ENCODE measurements at regions not wholly inside any gene's neighbourhood (a gene's known extent, or its start where the extent isn't known, plus 50 kb on each side); places are given as distances from the start of the nearest gene placed in this dataset.

DNA sequence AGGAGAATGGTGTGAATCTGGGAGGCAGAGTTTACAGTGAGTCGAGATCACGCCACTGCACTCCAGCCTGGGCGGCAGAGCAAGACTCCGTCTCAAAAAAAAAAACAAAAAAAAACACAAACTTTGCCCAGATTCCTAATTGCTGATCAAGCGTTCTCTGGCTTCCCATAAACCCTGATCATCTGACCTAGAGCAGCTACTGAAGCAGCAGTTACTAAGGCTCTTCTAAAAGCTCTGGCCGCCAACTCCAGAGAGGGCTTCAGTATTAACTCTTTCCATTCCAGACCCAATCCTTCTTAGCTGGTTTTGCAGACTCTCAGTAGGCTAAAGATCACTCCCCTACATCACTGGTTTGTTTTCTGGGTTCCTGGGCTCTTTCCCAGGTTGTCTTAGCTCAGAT, 201.6 kb downstream of the IGSF11 start:
- Mint-ChIP-seq H3K4me1 (ENCODE audit: low read depth) (no peaks in the 10 kb centered on the region), H3K4me3 (no peak overlapping the region), H3K27ac (no peak overlapping the region), H3K36me3 (ENCODE audit: low read depth) (no peaks in the 10 kb centered on the region), H3K27me3 (peaks cover 34% of the 10 kb centered on the region), H3K9me3 (peaks cover 4% of the 10 kb centered on the region)
- no peaks in the 10 kb centered on the region for H3K9me3 ChIP-seq (ENCODE audit: control insufficient read depth in 1 of 2, insufficient read depth in 1 of 2, low read length in 2 of 2)
- DNase-seq = no peak
- H3K27ac ChIP-seq (ENCODE audit: low read depth in 1 of 2, low read length in 2 of 2) = no peak overlapping the region
- CTCF ChIA-PET = no interaction called here
- H3K4me1 ChIP-seq (ENCODE audit: insufficient read depth, low read length) = no peaks in the 10 kb centered on the region
- TF ChIP-seq, protein P1, sequence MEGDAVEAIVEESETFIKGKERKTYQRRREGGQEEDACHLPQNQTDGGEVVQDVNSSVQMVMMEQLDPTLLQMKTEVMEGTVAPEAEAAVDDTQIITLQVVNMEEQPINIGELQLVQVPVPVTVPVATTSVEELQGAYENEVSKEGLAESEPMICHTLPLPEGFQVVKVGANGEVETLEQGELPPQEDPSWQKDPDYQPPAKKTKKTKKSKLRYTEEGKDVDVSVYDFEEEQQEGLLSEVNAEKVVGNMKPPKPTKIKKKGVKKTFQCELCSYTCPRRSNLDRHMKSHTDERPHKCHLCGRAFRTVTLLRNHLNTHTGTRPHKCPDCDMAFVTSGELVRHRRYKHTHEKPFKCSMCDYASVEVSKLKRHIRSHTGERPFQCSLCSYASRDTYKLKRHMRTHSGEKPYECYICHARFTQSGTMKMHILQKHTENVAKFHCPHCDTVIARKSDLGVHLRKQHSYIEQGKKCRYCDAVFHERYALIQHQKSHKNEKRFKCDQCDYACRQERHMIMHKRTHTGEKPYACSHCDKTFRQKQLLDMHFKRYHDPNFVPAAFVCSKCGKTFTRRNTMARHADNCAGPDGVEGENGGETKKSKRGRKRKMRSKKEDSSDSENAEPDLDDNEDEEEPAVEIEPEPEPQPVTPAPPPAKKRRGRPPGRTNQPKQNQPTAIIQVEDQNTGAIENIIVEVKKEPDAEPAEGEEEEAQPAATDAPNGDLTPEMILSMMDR (IDR thresholded peaks at IDR 0.05) = no peak
- intact Hi-C loops (cut with DNase I, micrococcal nuclease) = no loop called here
- H3K27me3 ChIP-seq (ENCODE audit: control insufficient read depth in 1 of 2, insufficient read depth in 2 of 2, low read length in 2 of 2) = peaks cover 2 to 4% of the 10 kb centered on the region in 2 experiments
- no peaks in the 10 kb centered on the region for H3K36me3 ChIP-seq (ENCODE audit: insufficient read depth, low read length)
- H3K4me3 ChIP-seq (ENCODE audit: low read length) = no peak overlapping the region
- POLR2A ChIA-PET = no interaction called here
- ATAC-seq (ENCODE audit: poor library complexity) = no peak

DNA sequence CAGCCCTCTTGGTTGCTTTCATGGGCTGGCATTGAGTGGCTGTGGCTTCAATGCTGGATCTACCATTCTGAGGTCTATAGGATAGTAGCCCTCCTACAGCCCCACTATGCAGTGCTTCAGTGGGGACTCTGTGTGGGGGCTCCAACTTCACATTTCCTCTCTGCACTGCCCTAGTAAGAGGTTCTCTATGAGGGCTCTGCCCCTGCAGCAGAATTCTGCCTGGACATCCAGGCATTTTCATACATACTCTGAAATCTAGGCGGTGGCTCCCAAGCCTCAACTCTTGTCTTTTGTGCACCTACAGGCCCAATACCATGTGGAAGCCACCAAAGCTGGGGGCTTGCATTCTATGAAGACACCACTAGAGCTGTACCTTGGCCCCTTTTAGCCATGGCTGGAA, 195.8 kb downstream of the IGSF11 start:
- Mint-ChIP-seq H3K4me3 (no peak overlapping the region), H3K36me3 (ENCODE audit: low read depth) (peaks cover 4% of the 10 kb centered on the region), H3K27ac (no peak overlapping the region), H3K9me3 (peaks cover 13% of the 10 kb centered on the region), H3K27me3 (peaks cover 22% of the 10 kb centered on the region), H3K4me1 (ENCODE audit: low read depth) (no peaks in the 10 kb centered on the region)
- POLR2A ChIA-PET = no interaction called here
- Histone ChIP-seq H3K27me3 (ENCODE audit: control insufficient read depth in 1 of 2, insufficient read depth in 2 of 2, low read length in 2 of 2) (no peaks in the 10 kb centered on the region), H3K4me1 (ENCODE audit: insufficient read depth, low read length) (no peaks in the 10 kb centered on the region), H3K36me3 (ENCODE audit: insufficient read depth, low read length) (no peaks in the 10 kb centered on the region), H3K27ac (ENCODE audit: low read depth in 1 of 2, low read length in 2 of 2) (no peak overlapping the region), H3K4me3 (ENCODE audit: low read length) (no peak overlapping the region), H3K9me3 (ENCODE audit: control insufficient read depth in 1 of 2, insufficient read depth in 1 of 2, low read length in 2 of 2) (peaks cover 19 to 23% of the 10 kb centered on the region in 2 experiments)
- TF ChIP-seq, protein P1 (IDR thresholded peaks at IDR 0.05) = no peak
- no peak for ATAC-seq (ENCODE audit: poor library complexity)
- no peak for DNase-seq
- intact Hi-C loops (cut with DNase I, micrococcal nuclease) = no loop called here
- CTCF ChIA-PET = no interaction called here

DNA sequence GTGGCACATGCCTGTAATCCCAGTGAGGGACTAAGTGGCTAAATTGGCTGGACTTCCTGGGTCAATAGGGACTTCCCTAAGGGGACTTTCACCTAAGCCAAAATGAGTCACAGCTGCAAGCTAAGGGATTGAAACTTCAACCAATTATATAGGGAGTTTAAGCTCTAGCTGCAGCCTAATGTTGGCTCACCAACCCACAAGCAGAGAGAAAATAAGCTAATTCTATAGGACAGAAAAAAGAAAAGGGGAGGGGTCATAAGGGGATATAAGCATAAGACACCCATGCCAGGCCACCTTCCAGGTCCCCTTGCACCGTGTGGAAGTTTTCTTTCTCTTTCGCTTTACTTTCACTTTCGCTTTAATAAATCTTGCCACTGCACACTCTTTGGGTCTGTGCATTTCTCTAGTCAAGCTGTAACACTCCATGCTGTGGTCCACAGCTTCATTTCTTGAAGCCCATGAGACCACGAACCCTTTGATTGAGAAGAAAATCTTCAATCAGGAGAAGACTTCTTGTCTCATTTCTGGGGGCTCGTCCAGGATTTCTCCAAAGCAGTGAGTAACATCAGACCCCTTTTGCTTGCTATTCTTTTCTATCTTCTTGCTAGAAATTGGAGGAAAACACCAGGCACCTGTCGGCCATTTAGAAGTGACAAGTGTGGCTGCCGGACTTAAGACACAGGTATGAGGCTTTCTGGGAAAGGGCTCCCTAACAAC, 192.3 kb downstream of the IGSF11 start:
- ChIA-PET CTCF (no interaction called here), POLR2A (no interaction called here)
- TF ChIP-seq, protein P1 (IDR thresholded peaks at IDR 0.05) = no peak
- intact Hi-C loops (cut with DNase I, micrococcal nuclease) = no loop called here
- DNase-seq (no peak), ATAC-seq (ENCODE audit: poor library complexity) (no peak)
- H3K36me3 Mint-ChIP-seq (ENCODE audit: low read depth) = peaks cover 4% of the 10 kb centered on the region
- H3K9me3 Mint-ChIP-seq = peaks cover 10% of the 10 kb centered on the region
- H3K27ac Mint-ChIP-seq = no peak overlapping the region
- H3K27me3 Mint-ChIP-seq = peaks cover 4% of the 10 kb centered on the region
- no peak overlapping the region for H3K27ac ChIP-seq (ENCODE audit: low read depth in 1 of 2, low read length in 2 of 2)
- H3K4me1 ChIP-seq (ENCODE audit: insufficient read depth, low read length) = no peaks in the 10 kb centered on the region
- peaks cover 19 to 24% of the 10 kb centered on the region in 2 experiments for H3K9me3 ChIP-seq (ENCODE audit: control insufficient read depth in 1 of 2, insufficient read depth in 1 of 2, low read length in 2 of 2)
- no peaks in the 10 kb centered on the region for H3K4me1 Mint-ChIP-seq (ENCODE audit: low read depth)
- no peak overlapping the region for H3K4me3 ChIP-seq (ENCODE audit: low read length)
- no peaks in the 10 kb centered on the region for H3K27me3 ChIP-seq (ENCODE audit: control insufficient read depth in 1 of 2, insufficient read depth in 2 of 2, low read length in 2 of 2)
- H3K36me3 ChIP-seq (ENCODE audit: insufficient read depth, low read length) = no peaks in the 10 kb centered on the region
- no peak overlapping the region for H3K4me3 Mint-ChIP-seq

All from CD4-positive, alpha-beta T cell (primary cell).